Endothelial cell of umbilical vein (primary cell): ENCODE measurements at regions not wholly inside any gene's neighbourhood (a gene's known extent, or its start where the extent isn't known, plus 50 kb on each side); places are given as distances from the start of the nearest gene placed in this dataset.

Experiments
- BruUV-seq: library from RNA; stranded (reverse); fragments of 400-500 nt; replicated peaks from 2 replicates; lab custom pipeline; 2021; lab: Mats Ljungman, UMichigan
- CTCF ChIA-PET: fragments of 300-600, 350-600 bp; sonication (Branson Sonifier 250); formaldehyde crosslinking; loops from one replicate; lab custom pipeline; 2021; ENCODE audit warnings: antibody characterized with exemption, inconsistent platforms; lab: Charles Lee
- POLR2A ChIA-PET: fragments of 300-600, 350-600 bp; sonication (Branson Sonifier 250); formaldehyde crosslinking; loops from one replicate; lab custom pipeline; 2021; ENCODE audit warnings: antibody characterized with exemption, inconsistent platforms; lab: Charles Lee
- DNase-seq: peaks from one replicate; pipeline ENCODE4 v3.0.0-alpha.2; 2011; ENCODE audit warnings: low read depth, low spot score
- FAIRE-seq: peaks from 2 replicates; lab custom pipeline; 2011; peaks lifted over from hg19 to GRCh38; lab: Jason Lieb, UNC
- H2AFZ ChIP-seq: 2 replicates; pipeline ENCODE4 v1.6.0; 2012; ENCODE audit warnings: low read depth, low read length, control low read depth, inconsistent platforms
- H3K27ac ChIP-seq: 2 replicates; pipeline ENCODE4 v1.5.1; 2011; ENCODE audit warnings: low read depth, mild to moderate bottlenecking, control low read depth, low read length, moderate library complexity; ENCODE audit not compliant: insufficient read depth
- H3K27me3 ChIP-seq, 2 experiments: 2 replicates each; pipeline versions ENCODE4 v1.6.0 to v1.6.1; 2011; ENCODE audit warnings: low read length in 2 of 2, mixed read lengths in 1 of 2; ENCODE audit not compliant: control insufficient read depth in 2 of 2, insufficient read depth in 2 of 2
- H3K36me3 ChIP-seq, 2 experiments: 2 replicates in 1 of 2; 3 replicates in 1 of 2; pipeline ENCODE4 v1.5.1; 2011; ENCODE audit warnings: low read length in 2 of 2, mild to moderate bottlenecking in 1 of 2, moderate library complexity in 1 of 2; ENCODE audit not compliant: control insufficient read depth in 2 of 2, insufficient read depth in 2 of 2; ENCODE audit errors: extremely low read depth in 1 of 2
- H3K4me1 ChIP-seq: 3 replicates; pipeline ENCODE4 v1.5.1; 2011; ENCODE audit warnings: mild to moderate bottlenecking, low read length; ENCODE audit not compliant: control insufficient read depth, insufficient read depth; ENCODE audit errors: extremely low read depth
- H3K4me2 ChIP-seq: 2 replicates; pipeline ENCODE4 v1.6.1; 2011; ENCODE audit warnings: low read length, control low read depth, mixed read lengths; ENCODE audit not compliant: insufficient read depth
- H3K4me3 ChIP-seq, 3 experiments: fragments of 200-600 bp in 1 of 3; sonication (generic), shearing (Covaris generic) in 1 of 3; replicated peaks in 1 of 3; 2 replicates each; pipeline ENCODE4 v1.5.1; 2011 to 2016; ENCODE audit warnings: control low read depth in 3 of 3, low read length in 3 of 3, mild to moderate bottlenecking in 2 of 3, inconsistent platforms in 1 of 3, low read depth in 1 of 3, moderate library complexity in 1 of 3; ENCODE audit not compliant: insufficient read depth in 1 of 3
- H3K79me2 ChIP-seq: 2 replicates; pipeline ENCODE4 v1.6.0; 2012; ENCODE audit warnings: low read length, inconsistent platforms; ENCODE audit not compliant: control insufficient read depth, insufficient read depth
- H3K9ac ChIP-seq: replicated peaks from 2 replicates; pipeline ENCODE3; 2011; ENCODE audit warnings: low read length, control low read depth; ENCODE audit not compliant: insufficient read depth; ENCODE audit errors: extremely low read depth
- H3K9me1 ChIP-seq: replicated peaks from 3 replicates; pipeline ENCODE4 v1.6.0; 2011; ENCODE audit warnings: mild to moderate bottlenecking, low read length; ENCODE audit not compliant: control insufficient read depth, insufficient read depth; ENCODE audit errors: extremely low read depth
- H3K9me3 ChIP-seq: replicated peaks from 2 replicates; pipeline ENCODE4 v1.5.1; 2012; ENCODE audit warnings: low read length, inconsistent platforms; ENCODE audit not compliant: control insufficient read depth, insufficient read depth
- H4K20me1 ChIP-seq: replicated peaks from 2 replicates; pipeline ENCODE3; 2011; ENCODE audit warnings: mild to moderate bottlenecking, low read length; ENCODE audit not compliant: control insufficient read depth, insufficient read depth; ENCODE audit errors: extremely low read depth
- CTCF ChIP-seq, 2 donors: IDR thresholded peaks; 1 replicate in 1 of 2; 2 replicates in 1 of 2; pipeline ENCODE4 v1.5.1; 2011; ENCODE audit warnings: low read length in 2 of 2, mild to moderate bottlenecking in 2 of 2, moderate library complexity in 2 of 2, control low read depth in 1 of 2, inconsistent platforms in 1 of 2, low read depth in 1 of 2; ENCODE audit not compliant: insufficient read depth in 1 of 2; ENCODE audit errors: extremely low read depth in 1 of 2
- EZH2 ChIP-seq: IDR thresholded peaks from 2 replicates; pipeline ENCODE4 v1.6.1; 2012; ENCODE audit warnings: borderline replicate concordance, low read depth, mild to moderate bottlenecking, moderate library complexity, low read length, inconsistent platforms; ENCODE audit not compliant: severe bottlenecking
- FOS ChIP-seq: IDR thresholded peaks from 2 replicates; pipeline ENCODE4 v1.6.1; 2011; ENCODE audit warnings: mild to moderate bottlenecking, low read length, moderate library complexity, borderline replicate concordance; ENCODE audit not compliant: insufficient read depth
- GATA2 ChIP-seq: IDR thresholded peaks from 2 replicates; pipeline ENCODE4 v1.7.0; 2011; ENCODE audit warnings: low read depth, mild to moderate bottlenecking, moderate library complexity, mixed read lengths, low read length; ENCODE audit not compliant: insufficient read length, insufficient read depth
- JUN ChIP-seq: IDR thresholded peaks from 2 replicates; pipeline ENCODE4 v1.6.1; 2011; ENCODE audit warnings: borderline replicate concordance, low read depth; ENCODE audit not compliant: insufficient read length, insufficient read depth
- MAX ChIP-seq: IDR thresholded peaks from 2 replicates; pipeline ENCODE4 v1.6.1; 2011; ENCODE audit not compliant: insufficient read depth, insufficient read length
- MYC ChIP-seq: IDR thresholded peaks from one replicate; pipeline ENCODE4 v1.6.1; 2011; ENCODE audit warnings: mild to moderate bottlenecking, low read depth, low read length
- POLR2A ChIP-seq: IDR thresholded peaks from 2 replicates; pipeline ENCODE4 v1.6.1; 2012; ENCODE audit warnings: low read depth, mild to moderate bottlenecking, control low read depth, low read length
- POLR2AphosphoS5 ChIP-seq: IDR thresholded peaks from 2 replicates; pipeline ENCODE4 v1.6.1; 2012; ENCODE audit warnings: low read depth, mild to moderate bottlenecking, control low read depth, low read length, moderate library complexity; ENCODE audit not compliant: insufficient read depth
- dilution Hi-C: fragments of 300-500 bp; cut with MboI; formaldehyde crosslinking; loops from one replicate; pipeline ENCODE4 v1.15.0; 2019; ENCODE audit warnings: low sequenced_read_pairs; ENCODE audit not compliant: extremely low pct_ligation_motif_present
- intact Hi-C: fragments of 100-400 bp; cut with micrococcal nuclease; formaldehyde crosslinking; loops from one replicate; pipeline ENCODE4 v1.10.0; 2022

DNA sequence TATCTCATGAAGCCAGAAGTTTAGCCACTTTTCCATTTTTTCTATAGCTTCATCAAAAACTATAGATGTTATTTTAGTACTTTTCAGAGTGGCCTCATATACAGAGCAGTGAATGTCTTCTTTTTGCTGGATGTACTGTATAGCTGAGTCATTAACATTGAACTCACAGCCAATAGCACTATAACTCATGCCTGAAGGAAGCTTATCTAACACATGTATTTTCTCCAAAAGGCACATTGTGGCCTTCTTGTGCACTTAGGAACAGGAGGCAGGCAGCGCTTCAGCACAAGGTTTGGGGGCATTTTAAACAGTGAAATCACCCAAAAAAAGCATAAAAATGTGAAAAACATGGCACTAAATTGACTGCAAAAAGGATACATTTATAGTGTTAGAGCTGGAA, 336.8 kb upstream of the TMTC1 start:
- Histone ChIP-seq H3K27me3 (no peaks in the 10 kb centered on the region), H2AFZ (no peak overlapping the region), H3K36me3 (no peaks in the 10 kb centered on the region), H3K4me2 (no peak overlapping the region), H3K9me3 (no peaks in the 10 kb centered on the region), H3K4me1 (no peaks in the 10 kb centered on the region), H3K27ac (no peak overlapping the region), H4K20me1 (no peaks in the 10 kb centered on the region), H3K9ac (no peak overlapping the region), H3K4me3 (no peak overlapping the region), H3K79me2 (no peaks in the 10 kb centered on the region), H3K9me1 (no peaks in the 10 kb centered on the region)
- DNase-seq (no peak), FAIRE-seq (no peak)
- intact Hi-C loops = no loop called here
- no peak for TF ChIP-seq GATA2
- TF ChIP-seq EZH2 = no peak
- TF ChIP-seq MAX = no peak
- TF ChIP-seq JUN = no peak
- CTCF ChIA-PET = interaction anchor here (0.8 to 0.9 kb wide), 2 partner anchors 11 to 13 kb away, joined by 3 to 5 read pairs; no protein-coding TSS in a partner anchor
- dilution Hi-C loops = no loop called here
- no TSS peak for BruUV-seq
- POLR2A ChIA-PET = no interaction called here

DNA sequence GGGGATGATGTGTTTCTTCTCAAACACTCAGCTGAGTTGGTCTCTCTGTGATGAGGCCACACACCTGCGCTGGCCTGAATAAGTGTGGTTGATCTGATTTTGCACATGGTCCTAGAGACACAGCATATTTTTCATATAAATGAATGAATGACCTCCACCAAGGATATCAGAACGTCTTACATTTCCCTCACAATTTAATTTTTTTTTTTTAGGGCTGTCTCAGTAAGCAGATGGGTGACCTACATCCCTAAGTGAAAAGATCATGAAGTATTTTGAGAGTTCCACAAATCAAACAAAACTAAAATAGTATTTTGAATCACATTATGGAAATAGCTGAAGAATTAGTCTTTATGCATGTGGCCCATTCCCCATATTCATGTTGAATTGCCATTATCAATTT, 333.7 kb upstream of the TMTC1 start:
- Histone ChIP-seq H3K4me1 (no peaks in the 10 kb centered on the region), H3K4me2 (no peak overlapping the region), H3K79me2 (no peaks in the 10 kb centered on the region), H3K9me3 (no peaks in the 10 kb centered on the region), H3K4me3 (no peak overlapping the region), H3K9ac (no peak overlapping the region), H3K36me3 (no peaks in the 10 kb centered on the region), H3K9me1 (no peaks in the 10 kb centered on the region), H2AFZ (no peak overlapping the region), H3K27me3 (no peaks in the 10 kb centered on the region), H4K20me1 (no peaks in the 10 kb centered on the region), H3K27ac (no peak overlapping the region)
- intact Hi-C loops = no loop called here
- TF ChIP-seq MYC (no peak), CTCF (IDR thresholded peaks at IDR 0.05; ENCODE audit: extremely low read depth in 1 of 2, insufficient read depth in 1 of 2, low read depth in 1 of 2, low read length in 2 of 2) (no peak), GATA2 (no peak), POLR2AphosphoS5 (no peak), FOS (no peak), JUN (no peak), EZH2 (no peak), POLR2A (no peak), MAX (no peak)
- ChIA-PET POLR2A (no interaction called here), CTCF (no interaction called here)
- no peak for FAIRE-seq
- dilution Hi-C loops = no loop called here
- BruUV-seq = no TSS peak
- no peak for DNase-seq
